ENCODE measurements at regions not wholly inside any gene's neighbourhood (a gene's known extent, or its start where the extent isn't known, plus 50 kb on each side); places are given as distances from the start of the nearest gene placed in this dataset.

DNA sequence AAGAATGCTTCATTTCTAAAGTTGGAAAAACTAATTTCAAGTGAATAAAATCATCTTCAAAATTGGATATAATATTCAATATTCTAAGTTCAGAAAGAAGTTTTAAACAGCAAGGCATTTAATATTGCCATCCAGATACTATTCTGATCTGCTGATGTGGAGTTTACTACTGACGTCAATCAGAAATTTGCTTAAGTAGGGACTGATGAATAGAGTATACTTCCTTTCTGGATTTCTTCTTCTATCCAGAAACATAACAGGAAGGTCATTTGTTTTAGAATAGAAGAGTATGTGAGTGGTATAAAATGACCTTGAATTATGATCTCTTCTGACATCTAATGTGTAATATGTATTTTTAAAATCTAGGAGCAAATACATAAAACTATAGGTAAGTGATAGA lies 308.1 kb upstream of the ADGRL2 start:
- no peaks in the 10 kb centered on the region for H3K27me3 ChIP-seq
- intact Hi-C loops (cut with DNase I), result no loop called here
- 71 to 88% (median 77%) methylated on average over 1 of the region's 1 CpG for WGBS, 4 donors
- H3K4me1 ChIP-seq (replicated peaks in 1 of 2), result no peaks in the 10 kb centered on the region
- H3K4me3 ChIP-seq, result no peak overlapping the region
- TF ChIP-seq, protein P1, sequence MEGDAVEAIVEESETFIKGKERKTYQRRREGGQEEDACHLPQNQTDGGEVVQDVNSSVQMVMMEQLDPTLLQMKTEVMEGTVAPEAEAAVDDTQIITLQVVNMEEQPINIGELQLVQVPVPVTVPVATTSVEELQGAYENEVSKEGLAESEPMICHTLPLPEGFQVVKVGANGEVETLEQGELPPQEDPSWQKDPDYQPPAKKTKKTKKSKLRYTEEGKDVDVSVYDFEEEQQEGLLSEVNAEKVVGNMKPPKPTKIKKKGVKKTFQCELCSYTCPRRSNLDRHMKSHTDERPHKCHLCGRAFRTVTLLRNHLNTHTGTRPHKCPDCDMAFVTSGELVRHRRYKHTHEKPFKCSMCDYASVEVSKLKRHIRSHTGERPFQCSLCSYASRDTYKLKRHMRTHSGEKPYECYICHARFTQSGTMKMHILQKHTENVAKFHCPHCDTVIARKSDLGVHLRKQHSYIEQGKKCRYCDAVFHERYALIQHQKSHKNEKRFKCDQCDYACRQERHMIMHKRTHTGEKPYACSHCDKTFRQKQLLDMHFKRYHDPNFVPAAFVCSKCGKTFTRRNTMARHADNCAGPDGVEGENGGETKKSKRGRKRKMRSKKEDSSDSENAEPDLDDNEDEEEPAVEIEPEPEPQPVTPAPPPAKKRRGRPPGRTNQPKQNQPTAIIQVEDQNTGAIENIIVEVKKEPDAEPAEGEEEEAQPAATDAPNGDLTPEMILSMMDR (IDR thresholded peaks at IDR 0.05), result no peak
- TF ChIP-seq POLR2A (IDR thresholded peaks at IDR 0.05), result no peak
- H3K27ac ChIP-seq, result no peak overlapping the region
- peaks cover 0 to 5% (median 0%) of the 10 kb centered on the region in 3 donors for H3K9me3 ChIP-seq (replicated peaks in 1 of 3)
- no peaks in the 10 kb centered on the region for H3K36me3 ChIP-seq (replicated peaks in 1 of 2)
- DNase-seq, result no peak

- Histone ChIP-seq H3K4me1 (replicated peaks in 1 of 2) (no peaks in the 10 kb centered on the region), H3K27ac (no peak overlapping the region), H3K27me3 (no peaks in the 10 kb centered on the region), H3K4me3 (no peak overlapping the region), H3K9me3 (replicated peaks in 1 of 3) (peaks cover 0 to 5% (median 0%) of the 10 kb centered on the region in 3 donors), H3K36me3 (replicated peaks in 1 of 2) (no peaks in the 10 kb centered on the region)
- WGBS, 4 donors, result 89 to 100% (median 95%) methylated on average over 1 of the region's 1 CpG
- intact Hi-C loops (cut with DNase I), result no loop called here
- no peak for DNase-seq
- TF ChIP-seq, protein P1 (IDR thresholded peaks at IDR 0.05), result no peak
- TF ChIP-seq POLR2A (IDR thresholded peaks at IDR 0.05), result no peak
Measured at GRCh38 chr1:81490614-81491013, 310.1 kb upstream of the ADGRL2 start.

DNA sequence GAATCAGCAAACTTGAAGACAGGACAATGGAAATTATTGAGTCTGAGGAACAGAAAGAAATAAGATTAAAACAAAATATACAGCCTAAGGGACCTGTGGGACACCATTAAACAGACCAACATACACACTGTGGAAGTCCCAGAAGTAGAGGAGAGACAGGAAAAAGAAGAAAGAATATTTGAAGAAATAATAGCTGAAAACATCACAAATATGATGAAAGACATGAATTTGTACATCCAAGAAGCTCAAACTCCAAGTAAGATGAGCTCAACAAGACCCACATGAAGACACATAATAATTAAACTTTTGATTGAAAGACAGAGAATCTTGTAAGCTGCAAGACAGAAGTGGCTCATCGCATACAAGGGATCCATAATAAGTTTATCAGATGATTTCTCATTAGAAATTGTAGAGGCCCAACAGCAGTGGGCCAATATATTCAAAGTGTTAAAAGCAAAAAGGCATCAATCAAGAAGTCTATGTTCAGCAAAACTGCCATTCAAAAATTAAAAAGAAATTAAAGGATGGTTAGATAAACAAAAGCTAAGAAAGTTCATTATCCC lies 311.3 kb upstream of the ADGRL2 start:
- TF ChIP-seq POLR2A (IDR thresholded peaks at IDR 0.05), result no peak
- TF ChIP-seq, protein P1 (IDR thresholded peaks at IDR 0.05), result no peak
- no peak for DNase-seq
- 92 to 100% (median 96%) methylated on average over 1 of the region's 1 CpG for WGBS, 4 donors
- Histone ChIP-seq H3K4me3 (no peak overlapping the region), H3K9me3 (replicated peaks in 1 of 3) (peaks cover 0 to 11% (median 0%) of the 10 kb centered on the region in 3 donors), H3K27ac (no peak overlapping the region), H3K4me1 (replicated peaks in 1 of 2) (no peaks in the 10 kb centered on the region), H3K36me3 (replicated peaks in 1 of 2) (no peaks in the 10 kb centered on the region), H3K27me3 (no peaks in the 10 kb centered on the region)
- intact Hi-C loops (cut with DNase I), result no loop called here

- no peaks in the 10 kb centered on the region for H3K27me3 ChIP-seq
- intact Hi-C loops (cut with DNase I), result no loop called here
- no peak overlapping the region for H3K4me3 ChIP-seq
- H3K27ac ChIP-seq, result no peak overlapping the region
- no peak for DNase-seq
- no peaks in the 10 kb centered on the region for H3K4me1 ChIP-seq (replicated peaks in 1 of 2)
- peaks cover 0 to 6% (median 0%) of the 10 kb centered on the region in 3 donors for H3K9me3 ChIP-seq (replicated peaks in 1 of 3)
- no peaks in the 10 kb centered on the region for H3K36me3 ChIP-seq (replicated peaks in 1 of 2)
- 66 to 78% (median 75%) methylated on average over 2 of the region's 2 CpGs for WGBS, 4 donors
- TF ChIP-seq, protein P1 (IDR thresholded peaks at IDR 0.05), result no peak
- TF ChIP-seq POLR2A (IDR thresholded peaks at IDR 0.05), result no peak
Measured at GRCh38 chr1:81484284-81484683, 316.4 kb upstream of the ADGRL2 start.

Measured in adrenal gland (tissue), 9 donors.